NB4 (cell line): ENCODE measurements at regions not wholly inside any gene's neighbourhood (a gene's known extent, or its start where the extent isn't known, plus 50 kb on each side); places are given as distances from the start of the nearest gene placed in this dataset.
"Not testable (repeated sequence)": the region's sequence is repeated elsewhere in the genome, so short reads cannot be mapped to it uniquely, and the experiment has no call there.

Experiments used
- DNase-seq: peaks from one replicate; pipeline ENCODE4 v3.0.0; 2010; ENCODE audit warnings: low read depth
- H3K4me3 ChIP-seq: one replicate; pipeline ENCODE4 v1.5.1; 2011; ENCODE audit warnings: mild to moderate bottlenecking, low read depth, low read length, moderate library complexity
- MYC ChIP-seq: IDR thresholded peaks from 2 replicates; pipeline ENCODE4 v1.6.1; 2011; ENCODE audit warnings: low read depth, low read length
- POLR2A ChIP-seq: IDR thresholded peaks from 2 replicates; pipeline ENCODE4 v1.6.1; 2011; ENCODE audit warnings: mild to moderate bottlenecking; ENCODE audit not compliant: insufficient read length; ENCODE audit errors: extremely low read depth
- TF ChIP-seq, protein P1 (sequence below): IDR thresholded peaks from 2 replicates; pipeline ENCODE4 v1.6.1; 2011; ENCODE audit warnings: low read depth, low read length
- TF ChIP-seq, protein P2 (sequence below): IDR thresholded peaks from one replicate; pipeline ENCODE4 v1.5.1; 2012; ENCODE audit warnings: low read depth, low read length

- no peak overlapping the region for H3K4me3 ChIP-seq
- TF ChIP-seq, protein P1, sequence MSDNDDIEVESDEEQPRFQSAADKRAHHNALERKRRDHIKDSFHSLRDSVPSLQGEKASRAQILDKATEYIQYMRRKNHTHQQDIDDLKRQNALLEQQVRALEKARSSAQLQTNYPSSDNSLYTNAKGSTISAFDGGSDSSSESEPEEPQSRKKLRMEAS = no peak
- no peak for TF ChIP-seq MYC
- TF ChIP-seq POLR2A = no peak
- TF ChIP-seq, protein P2, sequence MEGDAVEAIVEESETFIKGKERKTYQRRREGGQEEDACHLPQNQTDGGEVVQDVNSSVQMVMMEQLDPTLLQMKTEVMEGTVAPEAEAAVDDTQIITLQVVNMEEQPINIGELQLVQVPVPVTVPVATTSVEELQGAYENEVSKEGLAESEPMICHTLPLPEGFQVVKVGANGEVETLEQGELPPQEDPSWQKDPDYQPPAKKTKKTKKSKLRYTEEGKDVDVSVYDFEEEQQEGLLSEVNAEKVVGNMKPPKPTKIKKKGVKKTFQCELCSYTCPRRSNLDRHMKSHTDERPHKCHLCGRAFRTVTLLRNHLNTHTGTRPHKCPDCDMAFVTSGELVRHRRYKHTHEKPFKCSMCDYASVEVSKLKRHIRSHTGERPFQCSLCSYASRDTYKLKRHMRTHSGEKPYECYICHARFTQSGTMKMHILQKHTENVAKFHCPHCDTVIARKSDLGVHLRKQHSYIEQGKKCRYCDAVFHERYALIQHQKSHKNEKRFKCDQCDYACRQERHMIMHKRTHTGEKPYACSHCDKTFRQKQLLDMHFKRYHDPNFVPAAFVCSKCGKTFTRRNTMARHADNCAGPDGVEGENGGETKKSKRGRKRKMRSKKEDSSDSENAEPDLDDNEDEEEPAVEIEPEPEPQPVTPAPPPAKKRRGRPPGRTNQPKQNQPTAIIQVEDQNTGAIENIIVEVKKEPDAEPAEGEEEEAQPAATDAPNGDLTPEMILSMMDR = no peak
Observed at GRCh38 chr4:77349364-77349763, 192.4 kb downstream of the CCNG2 start.

GRCh38 chr4:77349796-77350195 lies 192.8 kb downstream of the CCNG2 start:
- no peak for DNase-seq
- TF ChIP-seq POLR2A = no peak
- TF ChIP-seq, protein P2 = no peak
- TF ChIP-seq, protein P1 = no peak
- no peak for TF ChIP-seq MYC
- H3K4me3 ChIP-seq = no peak overlapping the region

More at GRCh38 chr4:77349364-77349763, 192.4 kb downstream of the CCNG2 start:
- no peak for DNase-seq

DNA sequence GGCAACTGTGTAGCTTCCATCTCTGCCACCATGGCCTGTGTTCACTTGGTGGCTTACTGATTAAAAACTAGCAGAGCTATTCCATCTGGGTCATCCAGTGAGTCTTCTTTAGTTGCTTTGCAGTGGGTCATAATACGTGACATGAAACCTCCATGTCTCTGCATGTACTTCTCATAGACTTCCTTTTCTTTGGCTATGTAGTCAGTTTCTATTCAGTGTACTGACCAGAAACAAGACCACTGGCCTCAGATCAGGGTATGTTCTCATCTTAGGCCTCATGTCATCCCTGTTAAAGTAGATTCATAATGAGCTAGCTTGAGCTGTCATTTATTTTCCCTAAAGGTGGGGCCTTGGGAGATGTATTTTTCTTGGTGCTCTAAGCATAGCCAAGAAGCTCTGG lies 195.2 kb downstream of the CCNG2 start:
- no peak for DNase-seq
- TF ChIP-seq MYC = no peak
- TF ChIP-seq, protein P2 = no peak
- TF ChIP-seq, protein P1 = no peak
- no peak for TF ChIP-seq POLR2A
- H3K4me3 ChIP-seq = no peak overlapping the region

DNA sequence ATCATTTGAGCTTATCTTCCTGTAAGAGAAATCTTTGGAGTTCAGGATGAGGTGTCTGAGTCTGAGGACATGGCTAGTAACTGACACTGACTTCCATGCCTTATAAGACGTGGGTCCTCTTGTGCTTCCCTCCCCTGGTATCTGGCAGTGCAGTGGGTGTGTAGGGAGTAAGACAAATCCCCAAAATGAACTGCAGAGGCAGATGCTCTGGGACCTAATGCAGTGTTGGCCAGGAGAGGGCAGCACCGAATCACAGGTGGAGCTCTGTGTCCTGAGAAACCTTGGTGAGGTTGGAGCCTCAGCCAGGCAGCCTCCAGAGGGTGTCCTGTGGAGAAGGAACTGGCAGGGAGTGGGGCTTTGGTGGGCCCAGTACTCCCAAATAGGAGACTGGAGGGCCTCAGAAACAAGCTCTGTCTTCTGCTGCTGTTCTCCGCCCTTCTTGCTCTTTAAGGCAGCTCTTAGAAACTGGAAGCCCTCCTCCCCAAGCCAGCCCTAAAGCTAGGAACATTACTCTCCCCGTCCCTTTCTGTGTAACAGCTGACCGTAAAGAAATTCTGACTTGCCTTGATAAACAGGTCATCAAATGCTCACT lies 196.8 kb downstream of the CCNG2 start:
- DNase-seq, H3K4me3 ChIP-seq: not testable (repeated sequence)

DNA sequence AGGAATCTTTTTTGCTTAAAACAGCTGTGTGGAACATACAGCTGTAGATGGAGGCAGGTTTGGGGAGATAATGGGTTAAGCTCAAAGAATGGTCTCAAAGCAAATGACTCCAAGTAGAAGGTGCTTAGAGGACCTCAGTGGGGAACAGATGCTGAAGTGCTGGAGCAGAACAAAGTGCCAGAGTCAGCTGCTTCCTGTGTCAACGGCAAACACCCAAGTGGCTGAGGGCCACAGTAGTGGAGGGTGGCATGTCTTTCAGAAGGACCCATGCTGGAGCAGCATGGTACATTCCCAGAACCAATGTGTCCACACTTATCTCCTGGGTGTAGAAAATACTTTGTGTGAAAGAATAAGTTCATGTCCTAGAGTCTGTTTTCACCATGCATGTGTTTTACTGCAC lies 197.5 kb downstream of the CCNG2 start:
- DNase-seq = no peak
- TF ChIP-seq, protein P1 = no peak
- TF ChIP-seq, protein P2 = no peak
- no peak for TF ChIP-seq POLR2A
- TF ChIP-seq MYC = no peak
- H3K4me3 ChIP-seq = no peak overlapping the region

GRCh38 chr4:77355731-77356130 lies 198.7 kb downstream of the CCNG2 start:
- no peak overlapping the region for H3K4me3 ChIP-seq
- no peak for DNase-seq
- TF ChIP-seq MYC = no peak
- TF ChIP-seq, protein P2 = no peak
